Endodermal cell (in vitro differentiated cells): ENCODE measurements at regions not wholly inside any gene's neighbourhood (a gene's known extent, or its start where the extent isn't known, plus 50 kb on each side); places are given as distances from the start of the nearest gene placed in this dataset.
"Not testable (repeated sequence)": the region's sequence is repeated elsewhere in the genome, so short reads cannot be mapped to it uniquely, and the experiment has no call there.

ENCODE experiments used
- DNase-seq: peaks from one replicate; pipeline ENCODE4 v3.0.0-alpha.2; 2017
- H3K27ac ChIP-seq: 2 replicates; pipeline ENCODE4 v1.5.1; 2013; ENCODE audit warnings: mild to moderate bottlenecking, low read depth, low read length, moderate library complexity
- H3K27me3 ChIP-seq: 2 replicates; pipeline ENCODE4 v1.6.1; 2013; ENCODE audit warnings: mild to moderate bottlenecking, low read length, moderate library complexity; ENCODE audit not compliant: insufficient read depth, control insufficient read depth, poor library complexity, severe bottlenecking
- H3K36me3 ChIP-seq: 2 replicates; pipeline ENCODE4 v1.7.0; 2013; ENCODE audit warnings: mild to moderate bottlenecking, low read length, moderate library complexity; ENCODE audit not compliant: control insufficient read depth, insufficient read depth
- H3K4me1 ChIP-seq: one replicate; pipeline ENCODE4 v1.7.0; 2013; ENCODE audit warnings: low read length; ENCODE audit not compliant: control insufficient read depth, insufficient read depth
- H3K4me3 ChIP-seq: 2 replicates; pipeline ENCODE4 v1.5.1; 2013; ENCODE audit warnings: mild to moderate bottlenecking, low read length, moderate library complexity
- H3K9ac ChIP-seq: 2 replicates; pipeline ENCODE4 v1.6.1; 2013; ENCODE audit warnings: mild to moderate bottlenecking, low read length, moderate library complexity; ENCODE audit not compliant: poor library complexity, severe bottlenecking; ENCODE audit errors: extremely low read depth
- H3K9me3 ChIP-seq: 2 replicates; pipeline ENCODE4 v1.6.1; 2013; ENCODE audit warnings: mild to moderate bottlenecking, low read length, moderate library complexity; ENCODE audit not compliant: control insufficient read depth
- H3K27ac Mint-ChIP-seq: 2 replicates; pipeline ENCODE4 v1.8.0; 2020; ENCODE audit warnings: mixed read lengths
- H3K27me3 Mint-ChIP-seq: 2 replicates; pipeline ENCODE4 v1.8.0; 2021; ENCODE audit warnings: mild to moderate bottlenecking, mixed read lengths; ENCODE audit not compliant: insufficient read depth
- H3K36me3 Mint-ChIP-seq: 2 replicates; pipeline ENCODE4 v1.8.0; 2020; ENCODE audit warnings: low read depth, mixed read lengths
- H3K4me1 Mint-ChIP-seq: 2 replicates; pipeline ENCODE4 v1.8.0; 2020; ENCODE audit warnings: mixed read lengths
- H3K4me3 Mint-ChIP-seq: 2 replicates; pipeline ENCODE4 v1.8.0; 2020; ENCODE audit warnings: mild to moderate bottlenecking, moderate library complexity, mixed read lengths
- H3K9me3 Mint-ChIP-seq: 2 replicates; pipeline ENCODE4 v1.8.0; 2020; ENCODE audit warnings: mild to moderate bottlenecking, mixed read lengths
- WGBS, 2 experiments: methylation state at CpG; one replicate each; pipeline versions ENCODE4 v1.1.5 to v1.1.7; 2013; ENCODE audit warnings: missing lambda C conversion rate in 2 of 2, mixed read lengths in 1 of 2; ENCODE audit not compliant: insufficient coverage in 1 of 2, insufficient read length in 1 of 2; 5-methylcytosine and 5-hydroxymethylcytosine counted together
- TF ChIP-seq, protein P1 (sequence below): fragments of 200-600 bp; sonication (generic); conservative IDR thresholded peaks from 2 replicates; pipeline ENCODE4 v1.5.0; 2021; ENCODE audit warnings: antibody characterized with exemption, mild to moderate bottlenecking

- Histone ChIP-seq H3K27ac (no peak overlapping the region), H3K36me3 (no peaks in the 10 kb centered on the region), H3K27me3 (no peaks in the 10 kb centered on the region), H3K4me1 (no peaks in the 10 kb centered on the region), H3K9ac (no peak overlapping the region), H3K9me3 (no peaks in the 10 kb centered on the region), H3K4me3 (no peak overlapping the region)
- no peak for DNase-seq
- H3K4me1 Mint-ChIP-seq = no peaks in the 10 kb centered on the region
- 82 to 100% methylated on average over 1 of the region's 1 CpG for WGBS, 2 experiments
- H3K9me3 Mint-ChIP-seq = no peaks in the 10 kb centered on the region
- H3K27ac Mint-ChIP-seq = no peak overlapping the region
- H3K27me3 Mint-ChIP-seq = no peaks in the 10 kb centered on the region
- H3K36me3 Mint-ChIP-seq = no peaks in the 10 kb centered on the region
- TF ChIP-seq, protein P1, sequence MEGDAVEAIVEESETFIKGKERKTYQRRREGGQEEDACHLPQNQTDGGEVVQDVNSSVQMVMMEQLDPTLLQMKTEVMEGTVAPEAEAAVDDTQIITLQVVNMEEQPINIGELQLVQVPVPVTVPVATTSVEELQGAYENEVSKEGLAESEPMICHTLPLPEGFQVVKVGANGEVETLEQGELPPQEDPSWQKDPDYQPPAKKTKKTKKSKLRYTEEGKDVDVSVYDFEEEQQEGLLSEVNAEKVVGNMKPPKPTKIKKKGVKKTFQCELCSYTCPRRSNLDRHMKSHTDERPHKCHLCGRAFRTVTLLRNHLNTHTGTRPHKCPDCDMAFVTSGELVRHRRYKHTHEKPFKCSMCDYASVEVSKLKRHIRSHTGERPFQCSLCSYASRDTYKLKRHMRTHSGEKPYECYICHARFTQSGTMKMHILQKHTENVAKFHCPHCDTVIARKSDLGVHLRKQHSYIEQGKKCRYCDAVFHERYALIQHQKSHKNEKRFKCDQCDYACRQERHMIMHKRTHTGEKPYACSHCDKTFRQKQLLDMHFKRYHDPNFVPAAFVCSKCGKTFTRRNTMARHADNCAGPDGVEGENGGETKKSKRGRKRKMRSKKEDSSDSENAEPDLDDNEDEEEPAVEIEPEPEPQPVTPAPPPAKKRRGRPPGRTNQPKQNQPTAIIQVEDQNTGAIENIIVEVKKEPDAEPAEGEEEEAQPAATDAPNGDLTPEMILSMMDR = no peak
- no peak overlapping the region for H3K4me3 Mint-ChIP-seq
Observed at GRCh38 chr3:153547970-153548369, 385.9 kb downstream of the RAP2B start.

DNA sequence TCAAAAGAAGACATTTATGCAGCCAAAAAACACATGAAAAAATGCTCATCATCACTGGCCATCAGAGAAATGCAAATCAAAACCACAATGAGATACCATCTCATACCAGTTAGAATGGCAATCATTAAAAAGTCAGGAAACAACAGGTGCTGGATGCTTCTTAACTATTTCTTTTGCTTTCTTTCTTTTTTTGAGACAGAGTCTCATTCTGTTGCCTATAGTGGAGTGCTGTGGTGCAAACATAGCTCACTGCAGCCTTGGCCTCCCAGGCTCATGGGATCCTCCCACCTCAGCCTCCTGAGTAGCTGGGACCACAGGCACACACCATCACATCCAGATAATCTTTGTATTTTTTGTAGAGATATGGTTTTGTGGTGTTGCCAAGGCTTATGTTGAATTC lies 387.7 kb downstream of the RAP2B start:
- not testable (repeated sequence) for H3K9ac ChIP-seq, H3K9me3 ChIP-seq, H3K27ac Mint-ChIP-seq, H3K4me1 Mint-ChIP-seq, H3K27me3 ChIP-seq, H3K36me3 Mint-ChIP-seq, H3K4me1 ChIP-seq, H3K27me3 Mint-ChIP-seq, H3K36me3 ChIP-seq, H3K4me3 ChIP-seq, H3K27ac ChIP-seq, H3K4me3 Mint-ChIP-seq, H3K9me3 Mint-ChIP-seq, DNase-seq

GRCh38 chr3:153551536-153552285 lies 389.7 kb downstream of the RAP2B start:
- Histone ChIP-seq H3K4me3 (no peak overlapping the region), H3K27ac (no peak overlapping the region), H3K36me3 (no peaks in the 10 kb centered on the region), H3K27me3 (no peaks in the 10 kb centered on the region), H3K9me3 (no peaks in the 10 kb centered on the region), H3K9ac (no peak overlapping the region), H3K4me1 (no peaks in the 10 kb centered on the region)
- DNase-seq = no peak
- no peaks in the 10 kb centered on the region for H3K9me3 Mint-ChIP-seq
- no peaks in the 10 kb centered on the region for H3K27me3 Mint-ChIP-seq
- no peaks in the 10 kb centered on the region for H3K36me3 Mint-ChIP-seq
- no peaks in the 10 kb centered on the region for H3K4me1 Mint-ChIP-seq
- TF ChIP-seq, protein P1 = no peak
- 97 to 100% methylated on average over 2 to 4 of the region's 4 CpGs for WGBS, 2 experiments
- H3K27ac Mint-ChIP-seq = no peak overlapping the region
- no peak overlapping the region for H3K4me3 Mint-ChIP-seq
